GM12873 (cell line): ENCODE measurements at regions not wholly inside any gene's neighbourhood (a gene's known extent, or its start where the extent isn't known, plus 50 kb on each side); places are given as distances from the start of the nearest gene placed in this dataset.

Source experiments
- CTCF ChIP-seq: IDR thresholded peaks from 2 replicates; pipeline ENCODE4 v1.5.1; 2012; ENCODE audit warnings: low read depth, mild to moderate bottlenecking, moderate library complexity, low read length, control low read depth; ENCODE audit not compliant: insufficient read depth; ENCODE audit errors: missing control alignments

DNA sequence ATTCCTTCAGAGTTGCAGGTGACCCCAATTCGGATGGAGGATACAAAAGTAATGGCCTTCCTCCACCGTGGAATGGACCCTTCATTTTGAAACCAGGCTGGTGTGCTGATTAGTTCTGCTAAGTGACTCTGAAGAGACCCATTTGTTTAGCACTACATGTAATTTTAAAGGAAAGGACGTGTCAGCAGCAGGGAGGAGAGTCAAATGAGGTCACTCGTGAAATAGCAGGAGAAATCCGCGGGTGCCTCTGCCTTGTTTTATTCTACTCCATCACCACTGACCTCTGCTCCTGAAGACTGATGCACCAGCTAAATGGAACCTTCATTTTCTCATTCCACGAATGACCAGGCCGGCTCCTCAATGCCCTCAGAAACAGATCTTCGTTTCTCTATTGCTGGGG is 589.2 kb downstream of the CDH11 start:
- no peak for TF ChIP-seq CTCF

DNA sequence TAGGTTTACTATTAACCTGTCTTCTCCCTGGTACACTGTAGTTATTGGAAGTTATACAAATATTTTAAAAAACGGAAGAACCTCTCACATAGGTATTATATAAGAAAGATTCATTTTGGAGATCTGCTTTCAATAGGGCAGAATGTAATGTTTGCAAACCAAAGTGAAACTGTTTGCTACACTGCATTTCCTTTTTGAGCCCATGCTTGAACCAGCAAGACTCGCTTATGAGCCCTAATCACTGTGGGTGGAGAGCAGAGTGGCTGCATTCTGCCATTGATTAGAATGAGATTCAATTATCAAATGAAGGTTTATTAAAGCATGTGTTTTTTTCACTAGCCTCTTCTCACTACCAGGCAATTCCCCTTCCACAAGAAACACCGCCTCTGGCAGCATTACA is 589.7 kb downstream of the CDH11 start:
- no peak for TF ChIP-seq CTCF

- TF ChIP-seq CTCF: no peak
These were observed 590.5 kb downstream of the CDH11 start for GRCh38 chr16:64531401-64531800.

DNA sequence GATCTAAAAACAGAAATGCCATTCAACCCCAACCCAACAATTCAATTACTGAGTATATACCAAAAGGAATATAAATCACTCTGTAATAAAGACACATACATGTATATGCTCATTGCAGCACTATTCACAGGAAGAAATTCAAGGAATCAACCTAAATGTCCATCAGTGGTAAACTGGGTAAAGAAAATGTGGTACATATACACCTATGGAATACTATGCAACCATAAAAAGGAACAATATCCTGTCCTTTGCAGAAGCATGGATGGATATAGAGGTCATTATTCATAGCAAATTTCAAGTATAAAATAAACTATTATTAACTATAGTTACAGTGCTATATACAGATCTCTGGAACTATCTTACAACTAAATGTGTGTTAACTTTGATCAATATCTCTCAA is 599.3 kb downstream of the CDH11 start:
- TF ChIP-seq CTCF: no peak

- no peak for TF ChIP-seq CTCF
These were observed 608.0 kb downstream of the CDH11 start for GRCh38 chr16:64513871-64514270.

- TF ChIP-seq CTCF: no peak
These were observed 614.4 kb downstream of the CDH11 start for GRCh38 chr16:64507240-64508024.

GRCh38 chr16:64499211-64499610 is 622.7 kb downstream of the CDH11 start:
- TF ChIP-seq CTCF: no peak
